Lower leg skin (tissue), 3 donors: ENCODE measurements at regions not wholly inside any gene's neighbourhood (a gene's known extent, or its start where the extent isn't known, plus 50 kb on each side); places are given as distances from the start of the nearest gene placed in this dataset.

ENCODE experiments used
- CTCF ChIP-seq, 3 donors: fragments of 450-650 bp; IDR thresholded peaks; one replicate each; pipeline ENCODE4 v1.5.1; 2016; ENCODE audit warnings: antibody characterized with exemption in 3 of 3, mild to moderate bottlenecking in 3 of 3, moderate library complexity in 2 of 3
- POLR2A ChIP-seq, 2 donors: fragments of 450-650 bp; IDR thresholded peaks; one replicate each; pipeline ENCODE4 v1.6.1; 2016 to 2017; ENCODE audit warnings: antibody characterized with exemption in 2 of 2, mild to moderate bottlenecking in 1 of 2, moderate library complexity in 1 of 2

DNA sequence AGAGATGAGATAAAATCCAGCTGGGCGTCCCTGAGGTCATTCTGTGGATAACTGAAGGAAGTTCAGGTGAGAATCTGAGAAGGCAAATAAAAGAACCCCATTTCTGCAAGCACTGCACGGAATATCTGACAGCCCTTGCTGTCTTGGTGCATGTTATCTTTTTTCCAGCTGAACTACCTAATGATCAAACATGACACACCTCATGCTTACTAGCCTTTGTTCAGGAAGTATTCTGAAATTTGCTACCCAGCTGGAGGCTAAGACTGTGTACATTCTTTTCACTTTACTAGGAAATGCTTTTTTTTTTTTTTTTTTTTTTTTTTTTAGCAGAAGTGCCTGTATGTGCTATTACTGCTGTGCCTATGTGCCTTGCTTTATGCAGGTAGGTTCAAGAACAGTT, 718.1 kb downstream of the SMARCA1 start:
- TF ChIP-seq CTCF (IDR thresholded peaks at IDR 0.05) (no peak), POLR2A (IDR thresholded peaks at IDR 0.05) (no peak)
